NCI-H774 (cell line): ENCODE measurements at regions not wholly inside any gene's neighbourhood (a gene's known extent, or its start where the extent isn't known, plus 50 kb on each side); places are given as distances from the start of the nearest gene placed in this dataset.
"Not testable (repeated sequence)": the region's sequence is repeated elsewhere in the genome, so short reads cannot be mapped to it uniquely, and the experiment has no call there.

Experiments used
- DNase-seq: peaks from one replicate; lab custom pipeline; 2025; lab: John Stamatoyannopoulos, UW

DNA sequence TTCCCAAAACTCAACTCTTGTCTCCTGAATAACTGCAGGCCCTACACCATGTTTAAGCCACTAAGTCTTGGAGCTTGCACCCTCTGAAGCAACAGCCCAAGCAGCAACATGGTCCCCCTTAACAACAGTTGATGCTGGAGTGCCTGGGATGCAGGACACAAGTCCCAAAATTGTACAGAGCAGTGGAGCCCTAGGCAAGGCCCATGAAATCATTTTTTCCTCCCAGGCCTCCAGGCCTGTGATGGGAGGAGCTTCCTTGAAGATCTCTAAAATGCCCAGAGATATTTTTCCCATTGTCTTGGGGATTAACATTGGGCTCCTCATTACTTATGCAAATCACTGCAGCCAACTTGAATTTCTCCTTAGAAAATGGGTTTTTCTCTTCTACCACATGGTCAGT lies 311.9 kb upstream of the EPHA3 start:
- no peak for DNase-seq

DNA sequence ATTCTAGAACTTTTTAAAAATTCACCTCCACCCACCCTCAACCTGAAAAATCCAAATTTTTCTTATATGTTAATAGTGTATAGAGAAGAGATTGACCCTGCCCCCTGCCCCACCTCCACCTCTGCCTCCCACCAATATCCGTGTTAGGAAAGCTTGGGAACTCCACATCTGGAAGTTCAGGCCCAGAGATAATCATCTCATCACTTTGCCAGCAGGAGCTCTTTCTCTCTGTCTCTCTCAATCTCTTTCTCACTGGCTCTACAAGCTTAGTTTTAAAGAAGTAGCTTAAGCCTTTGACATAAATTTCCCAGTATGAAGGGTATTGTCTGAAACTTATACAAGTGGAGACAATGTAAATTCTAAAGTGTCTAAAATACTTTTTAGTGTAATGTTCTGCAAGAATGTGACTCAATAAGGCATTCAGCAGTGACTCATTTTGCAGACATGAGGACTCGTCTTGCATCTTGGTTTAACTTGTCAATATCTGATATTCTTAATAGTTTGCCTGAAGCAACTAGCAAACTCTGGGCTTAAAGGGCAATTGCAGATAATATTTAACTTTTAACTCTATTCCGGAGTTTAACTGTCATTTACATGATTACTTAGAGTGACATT lies 299.8 kb upstream of the EPHA3 start:
- DNase-seq = no peak

- no peak for DNase-seq
Observed at GRCh38 chr3:88809993-88810392, 297.4 kb upstream of the EPHA3 start.

DNA sequence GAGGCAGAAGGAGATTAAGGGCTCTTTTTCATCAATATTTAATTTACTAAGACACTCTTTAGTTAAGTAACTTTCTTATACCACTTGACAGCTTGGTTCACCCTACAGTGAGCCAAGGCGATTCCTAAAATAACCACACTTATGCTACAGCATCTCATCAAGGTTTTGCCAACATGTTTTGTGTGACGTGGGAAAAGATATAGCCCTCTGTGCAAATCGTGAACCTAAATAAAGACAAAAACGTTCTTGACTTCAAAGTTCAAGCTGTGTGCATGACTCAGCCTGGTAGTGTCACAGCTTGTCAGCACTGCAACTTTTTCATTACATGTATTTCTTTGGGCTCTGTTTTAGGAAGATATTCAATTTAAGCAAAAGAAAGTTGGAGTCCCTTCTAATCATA lies 297.0 kb upstream of the EPHA3 start:
- DNase-seq = no peak

GRCh38 chr3:88811096-88811495 lies 296.3 kb upstream of the EPHA3 start:
- no peak for DNase-seq

- DNase-seq = no peak
Observed at GRCh38 chr3:88812576-88812975, 294.8 kb upstream of the EPHA3 start.

DNA sequence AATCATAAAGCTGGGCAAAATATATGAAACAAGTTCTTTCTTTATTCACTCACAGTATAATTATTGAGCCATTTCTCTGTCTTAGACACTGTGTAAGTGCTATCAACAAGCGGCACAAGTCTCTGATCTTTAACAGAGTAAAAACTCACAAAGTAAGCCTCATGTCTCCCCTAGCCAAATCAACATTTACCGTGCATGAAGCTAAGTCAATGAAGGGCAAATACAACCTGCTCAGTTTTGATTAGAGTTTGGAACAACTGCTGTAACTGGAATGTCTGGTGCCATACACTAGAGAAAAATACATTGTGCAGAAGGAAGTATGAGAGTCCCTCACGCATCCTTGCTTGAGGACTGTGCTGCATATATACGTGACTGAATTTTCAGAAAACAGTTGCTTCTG lies 291.0 kb upstream of the EPHA3 start:
- DNase-seq = no peak

- no peak for DNase-seq
Observed at GRCh38 chr3:88824666-88825564, 282.5 kb upstream of the EPHA3 start.

GRCh38 chr3:88828466-88828865 lies 279.0 kb upstream of the EPHA3 start:
- no peak for DNase-seq

GRCh38 chr3:88852606-88853005 lies 254.8 kb upstream of the EPHA3 start:
- DNase-seq = no peak

GRCh38 chr3:88863196-88863595 lies 244.2 kb upstream of the EPHA3 start:
- no peak for DNase-seq

DNA sequence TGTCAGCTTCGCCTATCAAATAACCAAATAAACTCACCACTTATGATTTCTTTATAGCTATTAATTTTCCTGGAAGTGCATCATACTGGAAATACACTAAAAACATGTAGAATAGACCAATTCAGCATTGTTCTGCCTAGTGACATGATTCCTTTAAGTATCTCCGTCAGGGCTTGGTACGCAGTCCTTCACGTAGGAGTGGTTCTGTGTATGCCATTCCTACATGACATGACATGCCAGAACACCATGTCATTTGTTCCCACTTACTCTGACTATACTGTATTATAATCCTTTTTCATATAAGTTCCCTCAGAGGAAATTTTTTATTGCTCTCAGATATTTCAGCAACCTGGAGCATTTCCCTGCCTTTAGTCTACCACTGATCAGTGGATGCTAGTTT lies 230.7 kb upstream of the EPHA3 start:
- DNase-seq = no peak

DNA sequence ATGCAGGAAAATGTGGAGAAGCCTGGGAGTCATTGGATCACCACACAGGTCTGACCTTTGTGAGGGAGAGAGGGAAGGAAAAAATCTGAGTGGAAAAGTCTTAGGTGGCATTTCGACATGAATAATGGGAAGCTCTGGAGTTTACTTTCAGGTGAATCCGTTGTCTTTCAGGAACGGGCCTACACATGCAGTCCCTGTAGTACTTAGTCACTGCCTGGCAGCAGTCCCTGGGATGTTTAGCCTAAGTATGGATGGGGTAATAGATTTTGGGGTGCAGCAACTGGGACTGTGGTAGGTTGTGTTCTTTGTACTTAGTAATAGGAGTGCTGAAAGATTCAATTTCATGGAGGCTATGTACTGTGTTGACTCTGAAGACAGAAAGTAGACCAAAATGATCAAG lies 227.5 kb upstream of the EPHA3 start:
- no peak for DNase-seq

- no peak for DNase-seq
Observed at GRCh38 chr3:88882121-88882520, 225.3 kb upstream of the EPHA3 start.

- not testable (repeated sequence) for DNase-seq
Observed at GRCh38 chr3:88886624-88887023, 220.8 kb upstream of the EPHA3 start.

DNA sequence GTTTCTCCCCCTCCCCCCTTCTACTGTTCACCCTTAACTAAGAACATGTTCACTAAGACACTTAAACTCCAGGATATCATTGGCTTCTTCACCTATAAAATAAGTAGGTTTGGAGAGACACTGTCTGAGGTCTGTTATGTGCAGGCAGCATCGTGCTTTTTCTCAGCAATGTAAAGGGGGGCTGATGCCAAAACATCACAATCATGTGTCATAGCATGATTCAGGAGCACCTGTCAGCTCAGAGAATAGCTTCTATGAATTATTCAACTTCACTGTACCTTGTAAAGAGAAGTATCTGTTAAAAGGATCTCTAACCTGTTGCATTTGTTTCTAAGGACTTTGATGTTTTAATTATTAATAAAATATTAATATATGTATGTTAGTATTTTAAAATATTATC lies 211.4 kb upstream of the EPHA3 start:
- DNase-seq = no peak

DNA sequence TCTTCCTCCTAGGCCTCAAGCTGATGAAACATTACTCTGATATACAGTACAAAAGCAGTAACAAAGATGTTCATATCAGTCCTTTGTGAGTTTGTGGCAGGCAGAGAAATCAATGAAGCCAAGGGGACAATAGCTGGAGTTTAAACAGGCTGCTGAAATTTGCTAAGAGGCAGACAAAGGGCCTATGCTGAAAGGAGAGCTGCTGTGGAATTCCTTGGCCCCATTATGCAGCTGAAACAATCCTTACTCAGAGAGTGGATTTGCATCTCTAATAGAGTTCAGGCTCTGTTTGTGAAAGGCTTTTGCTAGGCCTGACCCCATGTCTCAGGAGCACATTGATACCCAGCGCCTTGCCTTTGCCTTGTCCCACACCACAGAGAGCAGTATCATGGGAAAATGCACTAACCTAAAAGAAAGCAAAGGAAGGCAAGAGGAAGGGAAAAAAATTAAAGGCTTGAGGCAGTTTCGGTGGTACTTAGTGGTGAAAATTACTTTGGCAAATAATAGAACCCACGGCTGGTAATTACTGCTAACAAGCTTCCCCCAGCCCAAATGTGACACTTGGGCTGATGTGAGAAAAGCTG lies 195.0 kb upstream of the EPHA3 start:
- DNase-seq = no peak

DNA sequence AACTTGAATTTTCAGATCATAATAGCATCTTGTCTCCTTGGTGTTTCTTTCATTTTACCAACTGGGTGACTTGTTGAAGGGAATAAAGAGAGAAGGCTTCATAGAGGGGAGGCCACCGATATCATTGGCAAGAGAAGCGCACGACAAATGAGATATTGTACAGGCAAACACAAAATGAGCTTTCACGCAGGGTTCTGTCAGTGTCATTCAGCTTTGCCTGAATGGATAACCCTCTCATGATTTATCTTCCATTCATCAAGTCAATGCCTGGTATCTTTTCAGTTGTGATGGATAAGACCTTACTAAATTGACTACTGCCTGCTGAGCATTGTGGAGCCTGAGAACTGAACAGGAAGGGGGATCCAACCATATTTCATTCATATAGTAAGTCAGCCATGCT lies 188.6 kb upstream of the EPHA3 start:
- no peak for DNase-seq

GRCh38 chr3:88921986-88922385 lies 185.4 kb upstream of the EPHA3 start:
- no peak for DNase-seq

- no peak for DNase-seq
Observed at GRCh38 chr3:88926221-88926620, 181.2 kb upstream of the EPHA3 start.

DNA sequence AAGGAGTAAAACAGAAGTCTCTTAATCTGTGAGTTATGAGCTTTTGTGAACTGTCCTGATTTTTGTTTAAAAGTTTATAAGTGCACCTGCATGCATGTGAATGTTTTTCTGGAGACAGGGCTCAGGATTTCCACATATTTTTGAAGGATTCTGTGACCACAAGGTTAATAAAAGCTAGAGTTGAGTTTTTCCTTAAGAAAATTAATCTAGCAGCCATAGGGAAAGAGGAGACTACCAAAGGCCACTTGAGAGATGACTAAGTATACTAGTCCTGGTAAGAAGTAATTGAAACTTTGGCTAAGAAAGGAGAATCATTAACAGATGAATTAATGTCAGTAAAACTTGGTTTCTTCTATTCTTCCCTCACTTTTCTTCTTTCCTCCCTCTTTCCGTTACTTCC lies 176.8 kb upstream of the EPHA3 start:
- DNase-seq = no peak

DNA sequence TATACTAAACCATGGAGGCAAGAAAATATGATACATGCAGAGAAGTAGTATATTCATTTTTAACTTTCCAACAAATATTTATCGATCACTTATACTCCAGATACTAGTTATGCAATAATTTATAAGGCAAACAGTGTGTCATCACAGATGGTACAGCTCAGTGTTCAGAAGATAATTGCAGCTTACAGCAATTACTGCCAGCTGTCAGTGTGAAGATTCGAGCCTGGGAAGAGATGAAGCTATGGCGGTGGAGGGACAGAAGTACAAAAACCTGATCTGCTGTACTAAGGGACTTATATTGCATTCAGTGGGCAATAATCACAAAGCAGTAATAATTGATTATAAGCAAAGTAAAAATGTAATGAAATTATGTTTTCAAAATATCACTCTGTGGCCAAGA lies 170.6 kb upstream of the EPHA3 start:
- DNase-seq = no peak

GRCh38 chr3:88940296-88940695 lies 167.1 kb upstream of the EPHA3 start:
- DNase-seq = no peak
